ENCODE measurements at regions not wholly inside any gene's neighbourhood (a gene's known extent, or its start where the extent isn't known, plus 50 kb on each side); places are given as distances from the start of the nearest gene placed in this dataset.

- no peaks in the 10 kb centered on the region for H3K36me3 ChIP-seq (ENCODE audit: control insufficient read depth in 4 of 4, insufficient read depth in 3 of 4, low read depth in 1 of 4, low read length in 3 of 4)
- no peaks in the 10 kb centered on the region for H3K9me3 ChIP-seq (ENCODE audit: control insufficient read depth in 4 of 4, low read length in 3 of 4)
- DNase-seq (ENCODE audit: low spot score) = no peak
- H3K4me1 ChIP-seq (ENCODE audit: control insufficient read depth in 4 of 4, insufficient read depth in 4 of 4, low read length in 3 of 4) = peaks cover 0 to 5% (median 2%) of the 10 kb centered on the region in 4 donors
- H3K27ac ChIP-seq (ENCODE audit: low read depth in 1 of 2, low read length in 2 of 2) = no peak overlapping the region
- no peak for TF ChIP-seq RXRA (IDR thresholded peaks at IDR 0.05)
- TF ChIP-seq CTCF (IDR thresholded peaks at IDR 0.05; ENCODE audit: low read depth, low read length, missing input control) = no peak
- TF ChIP-seq TAF1 (conservative IDR thresholded peaks at IDR 0.05) = no peak
- TF ChIP-seq YY1 (IDR thresholded peaks at IDR 0.05) = no peak
- no peak overlapping the region for H3K4me3 ChIP-seq (ENCODE audit: low read depth in 1 of 3, low read length in 3 of 3)
- no peaks in the 10 kb centered on the region for H3K27me3 ChIP-seq (ENCODE audit: control insufficient read depth in 4 of 4, insufficient read depth in 4 of 4, low read length in 3 of 4)
- H3K9ac ChIP-seq (ENCODE audit: low read depth in 1 of 2, low read length in 2 of 2) = no peak overlapping the region
- WGBS = 77% methylated on average over 7 of the region's 7 CpGs
Observed at GRCh38 chr5:173726846-173727557, 110.6 kb upstream of the BOD1 start.

GRCh38 chr5:173727839-173728778 lies 111.7 kb upstream of the BOD1 start:
- no peak for DNase-seq (ENCODE audit: low spot score)
- H3K9ac ChIP-seq (ENCODE audit: low read depth in 1 of 2, low read length in 2 of 2) = no peak overlapping the region
- H3K36me3 ChIP-seq (ENCODE audit: control insufficient read depth in 4 of 4, insufficient read depth in 3 of 4, low read depth in 1 of 4, low read length in 3 of 4) = no peaks in the 10 kb centered on the region
- no peaks in the 10 kb centered on the region for H3K9me3 ChIP-seq (ENCODE audit: control insufficient read depth in 4 of 4, low read length in 3 of 4)
- H3K4me3 ChIP-seq (ENCODE audit: low read depth in 1 of 3, low read length in 3 of 3) = no peak overlapping the region
- H3K4me1 ChIP-seq (ENCODE audit: control insufficient read depth in 4 of 4, insufficient read depth in 4 of 4, low read length in 3 of 4) = peaks cover 0 to 5% (median 2%) of the 10 kb centered on the region in 4 donors
- WGBS = 52% methylated on average over 9 of the region's 9 CpGs
- peak; percentile 40 to 48 for TF ChIP-seq RXRA (IDR thresholded peaks at IDR 0.05)
- TF ChIP-seq SP1 (IDR thresholded peaks at IDR 0.05) = peak; percentile 31
- TF ChIP-seq ZBTB33 (IDR thresholded peaks at IDR 0.05) = no peak
- TF ChIP-seq YY1 (IDR thresholded peaks at IDR 0.05) = no peak
- TF ChIP-seq RAD21 (IDR thresholded peaks at IDR 0.05) = peak; percentile 17 to 27
- TF ChIP-seq TAF1 (conservative IDR thresholded peaks at IDR 0.05) = no peak
- no peak for TF ChIP-seq JUND (IDR thresholded peaks at IDR 0.05)
- no peak for TF ChIP-seq ATF3 (IDR thresholded peaks at IDR 0.05)
- no peak for TF ChIP-seq EGR1 (IDR thresholded peaks at IDR 0.05; ENCODE audit: low read depth in 2 of 2)
- no peak for TF ChIP-seq GABPA (IDR thresholded peaks at IDR 0.05 in 1 of 2, conservative IDR thresholded peaks at IDR 0.05 in 1 of 2)
- peak; percentile 60 for TF ChIP-seq HNF4A (conservative IDR thresholded peaks at IDR 0.05)
- H3K27me3 ChIP-seq (ENCODE audit: control insufficient read depth in 4 of 4, insufficient read depth in 4 of 4, low read length in 3 of 4) = no peaks in the 10 kb centered on the region
- H3K27ac ChIP-seq (ENCODE audit: low read depth in 1 of 2, low read length in 2 of 2) = no peak overlapping the region

All from liver (tissue), 8 donors.